MCF 10A (cell line): ENCODE measurements at regions not wholly inside any gene's neighbourhood (a gene's known extent, or its start where the extent isn't known, plus 50 kb on each side); places are given as distances from the start of the nearest gene placed in this dataset.
"Not testable (repeated sequence)": the region's sequence is repeated elsewhere in the genome, so short reads cannot be mapped to it uniquely, and the experiment has no call there.

Experiments used
- BruUV-seq: library from RNA; stranded (reverse); fragments of 400-500 nt; replicated peaks from 2 replicates; lab custom pipeline; 2021; lab: Mats Ljungman, UMichigan
- CTCF ChIA-PET: fragments of 300-600 bp; sonication (Branson Sonifier 250); formaldehyde crosslinking; extraction: SDS; loops from one replicate; lab custom pipeline; 2021; ENCODE audit warnings: antibody characterized with exemption, inconsistent platforms; lab: Yijun Ruan, JAX
- POLR2A ChIA-PET: fragments of 300-600, 350-650 bp; sonication (Branson Sonifier 250); formaldehyde crosslinking; extraction: SDS; loops from one replicate; lab custom pipeline; 2020; ENCODE audit warnings: antibody characterized with exemption, inconsistent platforms; lab: Yijun Ruan, JAX
- DNase-seq: peaks from one replicate; pipeline ENCODE4 v3.0.0-alpha.2; 2018; ENCODE audit not compliant: unreplicated experiment
- H3K27ac Mint-ChIP-seq: one replicate; pipeline ENCODE4 v1.8.0; 2022; ENCODE audit warnings: mild to moderate bottlenecking, low read depth, mixed read lengths; ENCODE audit not compliant: unreplicated experiment
- H3K27me3 Mint-ChIP-seq: one replicate; pipeline ENCODE4 v1.8.0; 2022; ENCODE audit warnings: mixed read lengths; ENCODE audit not compliant: insufficient read depth, unreplicated experiment
- H3K36me3 Mint-ChIP-seq: one replicate; pipeline ENCODE4 v1.8.0; 2022; ENCODE audit warnings: mild to moderate bottlenecking, moderate library complexity, mixed read lengths; ENCODE audit not compliant: insufficient read depth, unreplicated experiment
- H3K4me1 Mint-ChIP-seq: one replicate; pipeline ENCODE4 v1.8.0; 2022; ENCODE audit warnings: mixed read lengths; ENCODE audit not compliant: insufficient read depth, unreplicated experiment
- H3K4me3 Mint-ChIP-seq: one replicate; pipeline ENCODE4 v1.8.0; 2022; ENCODE audit warnings: mild to moderate bottlenecking, moderate library complexity, mixed read lengths; ENCODE audit not compliant: unreplicated experiment
- H3K9me3 Mint-ChIP-seq: one replicate; pipeline ENCODE4 v1.8.0; 2022; ENCODE audit warnings: mixed read lengths; ENCODE audit not compliant: unreplicated experiment
- CTCF ChIP-seq: fragments of 200-600 bp; IDR thresholded peaks from one replicate; pipeline ENCODE4 v1.8.0; 2022; ENCODE audit warnings: antibody characterized with exemption, mild to moderate bottlenecking; ENCODE audit not compliant: unreplicated experiment
- intact Hi-C: fragments of 100-400 bp; cut with micrococcal nuclease; formaldehyde crosslinking; loops from 2 replicates; pipeline ENCODE4 v1.14.1; 2022

- Mint-ChIP-seq H3K27me3 (no peaks in the 10 kb centered on the region), H3K4me3 (no peak overlapping the region), H3K36me3 (no peaks in the 10 kb centered on the region), H3K27ac (no peak overlapping the region), H3K4me1 (peaks cover 14% of the 10 kb centered on the region), H3K9me3 (peaks cover 7% of the 10 kb centered on the region)
- POLR2A ChIA-PET, result interaction anchor here (0.7 kb wide), 1 partner anchor 9 kb away, joined by 4 read pairs; no protein-coding TSS in a partner anchor
- no peak for TF ChIP-seq CTCF
- no TSS peak for BruUV-seq
- CTCF ChIA-PET, result interaction anchor here (0.8 kb wide), 1 partner anchor 378 kb away, joined by 3 read pairs; no protein-coding TSS in a partner anchor
- no peak for DNase-seq
- intact Hi-C loops, result no loop called here
These were observed 67.4 kb upstream of the PPM1B start for GRCh38 chr2:44101246-44101645.

- Mint-ChIP-seq H3K36me3 (no peaks in the 10 kb centered on the region), H3K27me3 (no peaks in the 10 kb centered on the region), H3K4me1 (peaks cover 14% of the 10 kb centered on the region), H3K27ac (no peak overlapping the region), H3K9me3 (peaks cover 7% of the 10 kb centered on the region), H3K4me3 (no peak overlapping the region)
- no peak for DNase-seq
- ChIA-PET CTCF (no interaction called here), POLR2A (no interaction called here)
- BruUV-seq, result no TSS peak
- no peak for TF ChIP-seq CTCF
- intact Hi-C loops, result no loop called here
These were observed 65.7 kb upstream of the PPM1B start for GRCh38 chr2:44102790-44103562.

- Mint-ChIP-seq H3K27me3 (no peaks in the 10 kb centered on the region), H3K36me3 (no peaks in the 10 kb centered on the region), H3K27ac (no peak overlapping the region), H3K4me1 (peaks cover 14% of the 10 kb centered on the region), H3K9me3 (peaks cover 7% of the 10 kb centered on the region), H3K4me3 (no peak overlapping the region)
- POLR2A ChIA-PET, result no interaction called here
- CTCF ChIA-PET, result no interaction called here
- no TSS peak for BruUV-seq
- no peak for DNase-seq
- TF ChIP-seq CTCF, result no peak
- intact Hi-C loops, result no loop called here
These were observed 65.0 kb upstream of the PPM1B start for GRCh38 chr2:44103639-44104038.

- no peak for TF ChIP-seq CTCF
- no peaks in the 10 kb centered on the region for H3K36me3 Mint-ChIP-seq
- ChIA-PET CTCF (no interaction called here), POLR2A (interaction anchor here (0.6 kb wide), 1 partner anchor 307 kb away, joined by 3 read pairs; no protein-coding TSS in a partner anchor)
- intact Hi-C loops, result no loop called here
- H3K27me3 Mint-ChIP-seq, result no peaks in the 10 kb centered on the region
- H3K9me3 Mint-ChIP-seq, result peaks cover under 1% of the 10 kb centered on the region
- no peak overlapping the region for H3K4me3 Mint-ChIP-seq
- no peak overlapping the region for H3K27ac Mint-ChIP-seq
- no peak for DNase-seq
- no TSS peak for BruUV-seq
- H3K4me1 Mint-ChIP-seq, result peaks cover 9% of the 10 kb centered on the region
These were observed 63.8 kb upstream of the PPM1B start for GRCh38 chr2:44104855-44105271.

- H3K36me3 Mint-ChIP-seq, CTCF ChIA-PET: not testable (repeated sequence)
These were observed 62.2 kb upstream of the PPM1B start for GRCh38 chr2:44106509-44106908.

More at GRCh38 chr2:44106509-44106908, 62.2 kb upstream of the PPM1B start:
- DNase-seq, BruUV-seq, POLR2A ChIA-PET, H3K27ac Mint-ChIP-seq, H3K4me1 Mint-ChIP-seq, H3K27me3 Mint-ChIP-seq, H3K4me3 Mint-ChIP-seq, H3K9me3 Mint-ChIP-seq, intact Hi-C loops: not testable (repeated sequence)
